ENCODE measurements at regions not wholly inside any gene's neighbourhood (a gene's known extent, or its start where the extent isn't known, plus 50 kb on each side); places are given as distances from the start of the nearest gene placed in this dataset.

GRCh38 chr2:172239944-172240590 lies 137.4 kb upstream of the DLX2 start:
- TF ChIP-seq EZH2 (IDR thresholded peaks at IDR 0.05; ENCODE audit: insufficient read depth, poor library complexity, severe bottlenecking) = no peak
- TF ChIP-seq EZH2phosphoT487 (IDR thresholded peaks at IDR 0.05; ENCODE audit: insufficient read depth, low read depth) = no peak

Measured in GM23248 (cell line).